ENCODE measurements at regions not wholly inside any gene's neighbourhood (a gene's known extent, or its start where the extent isn't known, plus 50 kb on each side); places are given as distances from the start of the nearest gene placed in this dataset.

GRCh38 chrX:39745818-39746217, 351.9 kb downstream of the BCOR start:
- no peak for DNase-seq (ENCODE audit: low spot score)

- no peak for DNase-seq (ENCODE audit: low spot score)
These were observed 348.6 kb downstream of the BCOR start for GRCh38 chrX:39749135-39749534.

GRCh38 chrX:39749728-39750127, 348.0 kb downstream of the BCOR start:
- DNase-seq (ENCODE audit: low spot score), result no peak

- no peak for DNase-seq (ENCODE audit: low spot score)
These were observed 347.4 kb downstream of the BCOR start for GRCh38 chrX:39750256-39750790.

GRCh38 chrX:39750848-39751247, 346.9 kb downstream of the BCOR start:
- no peak for DNase-seq (ENCODE audit: low spot score)

GRCh38 chrX:39752815-39753214, 344.9 kb downstream of the BCOR start:
- no peak for DNase-seq (ENCODE audit: low spot score)

- no peak for DNase-seq (ENCODE audit: low spot score)
These were observed 344.3 kb downstream of the BCOR start for GRCh38 chrX:39753293-39753996.

GRCh38 chrX:39755143-39756032, 342.4 kb downstream of the BCOR start:
- DNase-seq (ENCODE audit: low spot score), result no peak

- no peak for DNase-seq (ENCODE audit: low spot score)
These were observed 341.5 kb downstream of the BCOR start for GRCh38 chrX:39756086-39756883.

- no peak for DNase-seq (ENCODE audit: low spot score)
These were observed 339.8 kb downstream of the BCOR start for GRCh38 chrX:39757971-39758370.

GRCh38 chrX:39758791-39759525, 338.8 kb downstream of the BCOR start:
- DNase-seq (ENCODE audit: low spot score), result no peak

GRCh38 chrX:39759526-39760224, 338.1 kb downstream of the BCOR start:
- DNase-seq (ENCODE audit: low spot score), result no peak

- no peak for DNase-seq (ENCODE audit: low spot score)
These were observed 336.8 kb downstream of the BCOR start for GRCh38 chrX:39760930-39761329.

GRCh38 chrX:39762266-39762841, 335.4 kb downstream of the BCOR start:
- no peak for DNase-seq (ENCODE audit: low spot score)

- no peak for DNase-seq (ENCODE audit: low spot score)
These were observed 333.3 kb downstream of the BCOR start for GRCh38 chrX:39764441-39764914.

- no peak for DNase-seq (ENCODE audit: low spot score)
These were observed 332.4 kb downstream of the BCOR start for GRCh38 chrX:39765327-39765726.

GRCh38 chrX:39766085-39766726, 331.6 kb downstream of the BCOR start:
- DNase-seq (ENCODE audit: low spot score), result no peak

GRCh38 chrX:39766855-39767254, 330.9 kb downstream of the BCOR start:
- no peak for DNase-seq (ENCODE audit: low spot score)

GRCh38 chrX:39767446-39767845, 330.3 kb downstream of the BCOR start:
- DNase-seq (ENCODE audit: low spot score), result no peak

GRCh38 chrX:39769748-39770147, 328.0 kb downstream of the BCOR start:
- DNase-seq (ENCODE audit: low spot score), result no peak

Data from D341Med (cell line).